ENCODE measurements at regions not wholly inside any gene's neighbourhood (a gene's known extent, or its start where the extent isn't known, plus 50 kb on each side); places are given as distances from the start of the nearest gene placed in this dataset.

- ChIA-PET POLR2A (no interaction called here), CTCF (no interaction called here)
- no peak for DNase-seq (ENCODE audit: low read depth)
These were observed 202.2 kb upstream of the ADAMTS9 start for GRCh38 chr3:64890006-64890405.

GRCh38 chr3:64888840-64889392, 201.1 kb upstream of the ADAMTS9 start:
- Histone ChIP-seq H3K27me3 (ENCODE audit: control insufficient read depth, insufficient read depth, low read length) (no peaks in the 10 kb centered on the region), H3K4me3 (ENCODE audit: low read depth, low read length) (no peak overlapping the region), H3K36me3 (ENCODE audit: control insufficient read depth, insufficient read depth, low read length) (no peaks in the 10 kb centered on the region)
- ChIA-PET CTCF (no interaction called here), POLR2A (no interaction called here)
- DNase-seq (ENCODE audit: low read depth), result no peak
- no peak for TF ChIP-seq CTCF (IDR thresholded peaks at IDR 0.05; ENCODE audit: insufficient read depth, low read depth, low read length)

More at GRCh38 chr3:64890006-64890405, 202.2 kb upstream of the ADAMTS9 start:
- no peaks in the 10 kb centered on the region for H3K27me3 ChIP-seq (ENCODE audit: control insufficient read depth, insufficient read depth, low read length)
- H3K36me3 ChIP-seq (ENCODE audit: control insufficient read depth, insufficient read depth, low read length), result no peaks in the 10 kb centered on the region
- H3K4me3 ChIP-seq (ENCODE audit: low read depth, low read length), result no peak overlapping the region
- no peak for TF ChIP-seq CTCF (IDR thresholded peaks at IDR 0.05; ENCODE audit: insufficient read depth, low read depth, low read length)

- Histone ChIP-seq H3K36me3 (ENCODE audit: control insufficient read depth, insufficient read depth, low read length) (no peaks in the 10 kb centered on the region), H3K4me3 (ENCODE audit: low read depth, low read length) (no peak overlapping the region), H3K27me3 (ENCODE audit: control insufficient read depth, insufficient read depth, low read length) (no peaks in the 10 kb centered on the region)
- ChIA-PET CTCF (no interaction called here), POLR2A (no interaction called here)
- TF ChIP-seq CTCF (IDR thresholded peaks at IDR 0.05; ENCODE audit: insufficient read depth, low read depth, low read length), result no peak
- DNase-seq (ENCODE audit: low read depth), result no peak
These were observed 200.4 kb upstream of the ADAMTS9 start for GRCh38 chr3:64888165-64888564.

- no peak for DNase-seq (ENCODE audit: low read depth)
- ChIA-PET POLR2A (no interaction called here), CTCF (no interaction called here)
- Histone ChIP-seq H3K27me3 (ENCODE audit: control insufficient read depth, insufficient read depth, low read length) (no peaks in the 10 kb centered on the region), H3K4me3 (ENCODE audit: low read depth, low read length) (no peak overlapping the region), H3K36me3 (ENCODE audit: control insufficient read depth, insufficient read depth, low read length) (no peaks in the 10 kb centered on the region)
- TF ChIP-seq CTCF (IDR thresholded peaks at IDR 0.05; ENCODE audit: insufficient read depth, low read depth, low read length), result no peak
These were observed 197.3 kb upstream of the ADAMTS9 start for GRCh38 chr3:64885055-64885454.

GRCh38 chr3:64884536-64884935, 196.7 kb upstream of the ADAMTS9 start:
- ChIA-PET CTCF (no interaction called here), POLR2A (no interaction called here)
- Histone ChIP-seq H3K4me3 (ENCODE audit: low read depth, low read length) (no peak overlapping the region), H3K36me3 (ENCODE audit: control insufficient read depth, insufficient read depth, low read length) (no peaks in the 10 kb centered on the region), H3K27me3 (ENCODE audit: control insufficient read depth, insufficient read depth, low read length) (no peaks in the 10 kb centered on the region)
- DNase-seq (ENCODE audit: low read depth), result no peak
- no peak for TF ChIP-seq CTCF (IDR thresholded peaks at IDR 0.05; ENCODE audit: insufficient read depth, low read depth, low read length)

All from BJ (cell line).